ENCODE measurements at regions not wholly inside any gene's neighbourhood (a gene's known extent, or its start where the extent isn't known, plus 50 kb on each side); places are given as distances from the start of the nearest gene placed in this dataset.
"Not testable (repeated sequence)": the region's sequence is repeated elsewhere in the genome, so short reads cannot be mapped to it uniquely, and the experiment has no call there.

- no peak for DNase-seq (ENCODE audit: low read depth)
Observed at GRCh38 chr14:53742233-53742620, 214.4 kb downstream of the BMP4 start.

- DNase-seq (ENCODE audit: low read depth), result no peak
Observed at GRCh38 chr14:53741479-53742232, 215.0 kb downstream of the BMP4 start.

GRCh38 chr14:53740570-53740969 is 216.1 kb downstream of the BMP4 start:
- no peak for DNase-seq (ENCODE audit: low read depth)

GRCh38 chr14:53735916-53736315 is 220.7 kb downstream of the BMP4 start:
- no peak for DNase-seq (ENCODE audit: low read depth)

- DNase-seq (ENCODE audit: low read depth), result no peak
Observed at GRCh38 chr14:53723221-53723620, 233.4 kb downstream of the BMP4 start.

GRCh38 chr14:53719536-53719935 is 237.1 kb downstream of the BMP4 start:
- DNase-seq (ENCODE audit: low read depth), result no peak

GRCh38 chr14:53716578-53716977 is 240.0 kb downstream of the BMP4 start:
- DNase-seq (ENCODE audit: low read depth), result no peak

- no peak for DNase-seq (ENCODE audit: low read depth)
Observed at GRCh38 chr14:53715193-53715721, 241.4 kb downstream of the BMP4 start.

GRCh38 chr14:53714495-53715192 is 242.0 kb downstream of the BMP4 start:
- no peak for DNase-seq (ENCODE audit: low read depth)

GRCh38 chr14:53712901-53713300 is 243.7 kb downstream of the BMP4 start:
- not testable (repeated sequence) for DNase-seq (ENCODE audit: low read depth)

GRCh38 chr14:53711205-53711604 is 245.4 kb downstream of the BMP4 start:
- no peak for DNase-seq (ENCODE audit: low read depth)

GRCh38 chr14:53710615-53711014 is 246.0 kb downstream of the BMP4 start:
- no peak for DNase-seq (ENCODE audit: low read depth)

GRCh38 chr14:53709381-53709780 is 247.2 kb downstream of the BMP4 start:
- no peak for DNase-seq (ENCODE audit: low read depth)

- no peak for DNase-seq (ENCODE audit: low read depth)
Observed at GRCh38 chr14:53703457-53703856, 253.2 kb downstream of the BMP4 start.

GRCh38 chr14:53701108-53701875 is 255.3 kb downstream of the BMP4 start:
- DNase-seq (ENCODE audit: low read depth), result no peak

- DNase-seq (ENCODE audit: low read depth), result no peak
Observed at GRCh38 chr14:53696217-53696965, 260.2 kb downstream of the BMP4 start.

- DNase-seq (ENCODE audit: low read depth), result no peak
Observed at GRCh38 chr14:53695692-53696214, 260.9 kb downstream of the BMP4 start.

- DNase-seq (ENCODE audit: low read depth), result no peak
Observed at GRCh38 chr14:53692885-53693284, 263.7 kb downstream of the BMP4 start.

GRCh38 chr14:53692451-53692850 is 264.2 kb downstream of the BMP4 start:
- DNase-seq (ENCODE audit: low read depth), result no peak

GRCh38 chr14:53683229-53683628 is 273.4 kb downstream of the BMP4 start:
- DNase-seq (ENCODE audit: low read depth), result no peak

GRCh38 chr14:53672526-53672925 is 284.1 kb downstream of the BMP4 start:
- no peak for DNase-seq (ENCODE audit: low read depth)

GRCh38 chr14:53670701-53671100 is 285.9 kb downstream of the BMP4 start:
- DNase-seq (ENCODE audit: low read depth), result no peak
